ENCODE measurements at regions not wholly inside any gene's neighbourhood (a gene's known extent, or its start where the extent isn't known, plus 50 kb on each side); places are given as distances from the start of the nearest gene placed in this dataset.

DNA sequence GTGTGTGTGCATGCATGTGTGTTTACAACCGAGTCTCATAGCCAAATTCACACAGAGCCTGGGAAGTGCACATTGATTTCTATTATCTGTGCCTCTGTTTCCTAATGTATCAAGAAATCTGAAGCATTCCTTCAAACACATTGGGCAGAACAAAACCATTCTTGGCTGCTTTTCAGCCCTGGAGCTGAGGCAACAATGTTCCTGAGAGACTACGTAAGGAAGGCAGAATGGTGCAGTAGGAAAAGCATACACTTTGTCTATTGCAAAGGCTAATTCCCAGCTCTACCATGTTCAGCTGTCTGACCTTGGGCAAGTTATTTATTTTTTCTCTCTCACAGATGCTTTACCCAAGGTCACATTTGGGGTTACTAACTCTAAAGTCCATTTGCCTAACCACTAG, 575.5 kb downstream of the SOX6 start:
- TF ChIP-seq, protein P1, sequence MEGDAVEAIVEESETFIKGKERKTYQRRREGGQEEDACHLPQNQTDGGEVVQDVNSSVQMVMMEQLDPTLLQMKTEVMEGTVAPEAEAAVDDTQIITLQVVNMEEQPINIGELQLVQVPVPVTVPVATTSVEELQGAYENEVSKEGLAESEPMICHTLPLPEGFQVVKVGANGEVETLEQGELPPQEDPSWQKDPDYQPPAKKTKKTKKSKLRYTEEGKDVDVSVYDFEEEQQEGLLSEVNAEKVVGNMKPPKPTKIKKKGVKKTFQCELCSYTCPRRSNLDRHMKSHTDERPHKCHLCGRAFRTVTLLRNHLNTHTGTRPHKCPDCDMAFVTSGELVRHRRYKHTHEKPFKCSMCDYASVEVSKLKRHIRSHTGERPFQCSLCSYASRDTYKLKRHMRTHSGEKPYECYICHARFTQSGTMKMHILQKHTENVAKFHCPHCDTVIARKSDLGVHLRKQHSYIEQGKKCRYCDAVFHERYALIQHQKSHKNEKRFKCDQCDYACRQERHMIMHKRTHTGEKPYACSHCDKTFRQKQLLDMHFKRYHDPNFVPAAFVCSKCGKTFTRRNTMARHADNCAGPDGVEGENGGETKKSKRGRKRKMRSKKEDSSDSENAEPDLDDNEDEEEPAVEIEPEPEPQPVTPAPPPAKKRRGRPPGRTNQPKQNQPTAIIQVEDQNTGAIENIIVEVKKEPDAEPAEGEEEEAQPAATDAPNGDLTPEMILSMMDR (conservative IDR thresholded peaks at IDR 0.05): no peak
- no peak for TF ChIP-seq ZFX (IDR thresholded peaks at IDR 0.05)
- no peak overlapping the region for H3K27ac ChIP-seq

DNA sequence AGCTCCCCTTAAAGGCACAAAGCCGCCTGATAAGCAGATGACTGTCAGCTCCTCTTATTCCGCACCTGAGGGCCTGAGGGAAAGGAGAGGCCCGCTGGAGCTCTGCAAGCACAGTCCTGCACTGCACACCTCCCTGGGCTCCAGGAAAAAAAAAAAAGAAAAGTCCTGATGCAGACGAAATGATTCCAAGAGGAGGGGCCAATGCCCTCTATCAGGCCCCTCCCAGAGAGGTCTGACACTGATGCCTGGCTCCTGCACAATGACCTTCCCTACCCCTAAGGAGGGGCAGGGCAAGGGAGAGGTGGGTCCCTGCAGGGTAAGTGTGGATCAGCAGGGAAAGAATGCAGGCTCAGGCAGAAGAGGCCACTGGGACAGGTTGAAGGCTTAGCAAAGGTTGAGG, 572.7 kb downstream of the SOX6 start:
- no peak for TF ChIP-seq ZFX (IDR thresholded peaks at IDR 0.05)
- TF ChIP-seq, protein P1 (conservative IDR thresholded peaks at IDR 0.05): no peak
- H3K27ac ChIP-seq: no peak overlapping the region

DNA sequence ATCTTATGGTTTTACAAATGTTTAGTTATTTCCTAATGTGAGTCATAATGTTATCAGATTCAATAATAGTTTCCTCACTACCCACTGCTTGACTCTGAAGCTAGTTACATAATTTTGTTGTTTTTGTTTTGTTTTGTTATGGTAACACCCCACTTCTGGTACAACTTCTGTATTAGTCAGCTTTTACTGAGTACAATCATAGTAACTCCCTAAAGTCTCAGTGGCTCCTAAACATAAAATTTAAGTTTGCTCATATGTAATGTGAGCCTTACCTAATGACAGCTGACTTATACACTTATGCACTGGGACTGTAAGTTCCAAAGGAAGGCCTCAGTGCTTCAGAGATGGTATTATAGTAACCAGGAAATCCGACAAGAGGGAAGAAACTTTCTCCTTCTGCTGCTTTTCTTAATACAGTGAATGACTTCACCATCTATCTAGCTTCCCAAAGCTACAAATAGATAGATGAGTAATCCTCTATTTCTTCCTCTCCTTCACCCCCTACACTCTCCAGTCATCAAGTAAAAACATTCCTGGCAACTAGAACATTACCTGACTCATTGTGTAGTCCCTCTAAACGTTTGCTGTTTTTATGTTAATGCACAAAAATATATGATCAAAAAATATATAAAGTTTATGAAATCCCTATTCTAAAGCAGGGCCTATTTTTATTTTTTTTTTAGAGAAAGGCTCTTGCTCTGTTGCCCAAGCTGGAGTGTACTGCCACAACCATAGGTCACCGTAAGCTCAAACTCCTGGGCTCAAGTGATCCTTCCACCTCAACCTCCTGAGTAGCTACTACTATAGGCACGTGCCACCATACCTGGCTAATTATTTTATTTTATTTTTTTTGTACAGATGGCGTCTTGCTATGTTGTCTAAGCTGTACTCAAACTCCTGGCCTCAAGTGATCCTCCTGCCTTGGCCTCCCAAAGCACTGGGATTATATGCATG, 563.0 kb downstream of the SOX6 start:
- H3K27ac ChIP-seq: no peak overlapping the region
- TF ChIP-seq, protein P1 (conservative IDR thresholded peaks at IDR 0.05): no peak
- TF ChIP-seq ZFX (IDR thresholded peaks at IDR 0.05): no peak

GRCh38 chr11:15794361-15795150, 561.8 kb downstream of the SOX6 start:
- H3K27ac ChIP-seq: no peak overlapping the region
- TF ChIP-seq ZFX (IDR thresholded peaks at IDR 0.05): no peak
- TF ChIP-seq, protein P1 (conservative IDR thresholded peaks at IDR 0.05): no peak

- TF ChIP-seq ZFX (IDR thresholded peaks at IDR 0.05): no peak
- TF ChIP-seq, protein P1 (conservative IDR thresholded peaks at IDR 0.05): no peak
- no peak overlapping the region for H3K27ac ChIP-seq
Measured at GRCh38 chr11:15795378-15795777, 561.0 kb downstream of the SOX6 start.

DNA sequence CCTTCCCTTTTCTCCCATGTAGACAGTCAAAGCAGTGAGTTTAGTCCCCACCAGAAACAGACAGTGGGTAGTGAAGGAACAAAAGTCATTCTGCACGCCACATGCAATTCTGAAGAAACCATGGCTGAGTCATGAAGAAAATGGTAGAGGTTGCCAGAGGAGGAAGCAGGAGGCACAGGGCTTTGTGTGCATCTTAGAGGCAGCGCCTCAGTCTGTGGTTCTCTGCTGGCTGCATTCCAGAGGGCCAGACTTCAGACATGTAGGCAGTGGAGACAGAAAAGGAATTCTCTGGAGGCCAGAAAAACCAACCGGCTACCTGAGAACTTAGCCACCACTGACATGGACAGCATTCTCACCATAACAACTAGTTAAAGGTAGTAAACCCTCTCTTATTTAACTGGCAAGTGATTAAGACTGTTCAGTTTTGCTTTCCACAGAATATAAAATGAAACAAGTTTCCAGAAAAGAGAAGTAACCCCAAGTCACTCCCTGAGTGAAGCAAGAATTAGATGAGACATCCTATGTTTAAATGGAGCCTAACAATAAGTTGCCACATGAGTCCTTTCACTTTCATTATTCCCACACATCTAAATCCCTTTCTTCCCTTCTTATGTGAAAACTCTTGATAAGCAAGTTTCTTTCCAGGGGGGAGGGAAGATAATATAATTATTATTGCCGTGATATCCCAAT, 556.1 kb downstream of the SOX6 start:
- no peak for TF ChIP-seq ZFX (IDR thresholded peaks at IDR 0.05)
- TF ChIP-seq, protein P1 (conservative IDR thresholded peaks at IDR 0.05): no peak
- no peak overlapping the region for H3K27ac ChIP-seq
